NOMO-1 treated with DMSO at 0.1 percent for 48 hours (cell line): ENCODE measurements at regions not wholly inside any gene's neighbourhood (a gene's known extent, or its start where the extent isn't known, plus 50 kb on each side); places are given as distances from the start of the nearest gene placed in this dataset.

ENCODE experiments used
- DNase-seq: peaks from one replicate; lab custom pipeline; 2025; ENCODE audit not compliant: unreplicated experiment; lab: John Stamatoyannopoulos, UW

DNA sequence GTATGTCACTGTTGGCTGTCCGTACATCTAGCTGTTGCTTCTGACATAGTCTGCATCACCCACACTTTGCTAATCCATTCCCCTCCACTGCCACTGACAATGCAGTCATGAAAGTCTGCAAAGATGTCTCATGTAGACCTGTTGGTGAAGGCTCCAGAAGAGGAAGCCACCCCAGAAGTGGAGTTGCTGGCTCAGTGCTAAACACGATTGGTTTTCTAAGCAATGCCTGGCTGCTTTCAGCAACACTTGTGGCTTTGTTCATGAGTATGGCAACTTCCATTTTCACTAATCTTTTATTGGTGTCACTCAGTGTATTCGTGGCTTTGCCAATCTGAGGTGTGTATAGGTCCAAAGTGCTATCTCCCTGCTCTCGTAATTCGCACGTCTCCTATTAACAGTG is 288.1 kb downstream of the GADD45G start:
- DNase-seq: no peak

DNA sequence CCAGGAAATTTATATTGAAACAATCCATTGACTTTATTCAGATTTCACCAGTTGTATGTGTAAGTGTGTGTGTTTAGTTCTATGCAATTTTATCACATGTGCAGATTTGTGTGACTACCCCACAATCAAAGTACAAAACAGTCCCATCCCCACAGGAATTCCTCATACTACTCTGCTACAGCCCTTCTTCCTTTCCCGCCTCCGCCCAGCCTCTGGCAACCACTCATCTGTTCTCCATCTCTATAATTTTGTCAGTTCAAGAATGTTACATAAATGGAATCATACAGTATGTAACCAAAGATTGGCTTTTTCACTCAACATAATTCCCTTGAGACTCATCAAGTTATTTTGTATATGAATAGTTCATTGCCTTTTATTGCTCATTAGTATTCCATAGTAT is 289.1 kb downstream of the GADD45G start:
- DNase-seq: no peak

DNA sequence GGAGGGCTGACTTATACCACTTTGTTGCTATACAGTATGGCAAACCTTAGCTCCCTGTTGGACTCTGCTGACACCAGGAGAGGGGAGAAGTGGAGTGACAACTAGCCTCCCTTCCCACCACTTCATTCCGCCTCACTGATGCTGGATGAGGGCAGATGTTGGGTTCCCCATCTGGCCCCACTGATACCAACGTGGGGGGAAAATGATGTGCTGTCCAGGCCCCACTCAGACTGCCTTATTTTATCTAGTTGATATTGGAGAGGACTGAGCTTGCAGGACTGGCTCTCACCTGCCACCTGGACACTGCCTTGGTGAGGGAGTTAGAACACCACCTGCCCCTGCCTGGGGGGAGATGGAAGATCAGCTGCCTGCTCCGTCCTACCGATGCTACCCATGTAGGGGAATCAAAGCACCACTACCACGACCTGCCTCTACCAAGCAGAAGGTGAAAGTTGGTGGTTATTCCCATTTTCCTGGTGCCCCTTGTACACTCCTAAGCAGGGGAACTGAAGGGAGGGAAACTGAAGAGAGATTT is 292.1 kb downstream of the GADD45G start:
- DNase-seq: no peak

DNA sequence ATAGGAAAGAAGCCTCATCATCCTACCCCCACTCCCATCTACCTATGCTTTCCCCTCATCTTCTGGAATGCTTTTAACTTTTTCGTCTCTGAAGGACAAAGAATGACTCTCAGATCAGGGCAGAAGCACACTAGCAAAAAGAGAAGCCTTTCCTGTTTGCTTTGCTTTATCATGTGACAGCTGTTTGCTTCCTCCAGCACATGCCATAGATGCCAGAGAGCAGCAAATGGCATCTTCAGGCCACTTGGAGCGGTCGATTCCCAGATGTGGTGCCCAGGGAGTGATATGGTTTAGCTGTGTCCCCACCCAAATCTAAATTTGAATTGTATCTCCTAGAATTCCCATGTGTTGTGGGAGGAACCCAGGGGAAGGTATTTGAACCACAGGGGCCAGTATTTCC is 294.8 kb downstream of the GADD45G start:
- no peak for DNase-seq

DNA sequence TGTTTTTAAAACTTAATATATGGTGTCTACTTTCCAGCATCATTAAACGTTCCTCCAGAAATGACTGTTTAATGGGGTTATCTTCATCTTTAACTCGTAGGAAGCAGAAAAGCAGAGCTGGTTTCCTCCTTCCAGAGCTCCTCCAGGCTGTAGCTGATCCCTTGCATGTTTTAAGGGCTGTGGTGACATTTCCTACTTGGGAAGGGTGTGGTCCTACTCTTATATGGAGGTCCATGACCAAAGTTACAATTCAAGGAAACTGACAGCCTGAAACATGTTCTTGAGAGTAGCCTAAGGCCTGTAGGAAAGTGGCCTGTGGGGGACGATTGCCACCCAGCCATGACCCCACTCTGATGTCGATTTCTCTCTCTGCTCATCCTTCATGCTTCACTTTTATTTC is 297.1 kb downstream of the GADD45G start:
- DNase-seq: no peak

DNA sequence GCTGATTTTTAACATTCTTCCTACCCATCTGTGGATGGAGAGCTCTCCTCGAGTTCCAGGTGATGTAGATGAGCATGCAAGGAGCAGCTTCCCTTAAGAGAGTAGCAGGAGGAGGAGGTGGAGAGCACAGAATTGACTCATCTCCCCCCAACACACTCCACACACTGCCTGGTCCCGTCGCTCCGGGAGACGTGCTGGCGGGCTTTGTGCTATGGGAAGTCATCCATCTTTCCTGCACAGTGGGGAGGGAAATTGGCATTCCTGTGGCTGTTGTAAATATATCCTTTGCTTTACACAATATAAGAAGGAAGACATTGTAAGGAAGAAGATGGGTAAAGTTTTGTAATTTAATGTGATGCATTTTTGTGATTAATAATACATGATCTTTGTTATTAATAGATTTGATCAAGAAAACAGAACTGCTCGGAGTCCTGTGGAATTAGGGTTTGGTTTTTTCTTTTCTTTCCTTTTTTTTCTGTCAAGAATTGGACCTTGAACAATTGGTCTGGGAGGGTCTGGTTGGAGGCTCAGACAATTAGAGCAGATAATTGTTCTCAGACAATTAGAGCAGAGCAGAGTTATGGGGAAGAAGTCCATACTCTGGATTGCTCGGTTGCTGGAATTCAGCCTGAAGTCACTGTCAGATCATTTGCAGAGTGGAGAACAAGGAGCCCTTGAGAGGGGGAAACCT is 297.8 kb downstream of the GADD45G start:
- DNase-seq: no peak

DNA sequence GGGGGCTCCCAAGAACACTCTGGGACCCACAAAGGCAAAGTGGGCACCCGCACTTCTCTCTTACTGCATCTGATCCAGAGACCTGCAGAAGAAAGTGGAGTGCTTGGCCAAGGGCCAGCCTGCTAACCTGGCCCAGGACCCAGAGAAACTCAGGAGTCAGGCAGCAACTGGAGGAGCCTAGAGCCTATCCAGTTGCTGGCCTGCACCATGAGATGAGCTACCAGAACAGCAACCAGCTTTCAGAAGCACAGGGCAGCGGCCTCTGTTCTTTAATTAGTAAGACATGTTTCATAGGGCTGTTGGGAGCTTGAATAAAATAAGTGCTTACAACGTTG is 298.3 kb downstream of the GADD45G start:
- no peak for DNase-seq

DNA sequence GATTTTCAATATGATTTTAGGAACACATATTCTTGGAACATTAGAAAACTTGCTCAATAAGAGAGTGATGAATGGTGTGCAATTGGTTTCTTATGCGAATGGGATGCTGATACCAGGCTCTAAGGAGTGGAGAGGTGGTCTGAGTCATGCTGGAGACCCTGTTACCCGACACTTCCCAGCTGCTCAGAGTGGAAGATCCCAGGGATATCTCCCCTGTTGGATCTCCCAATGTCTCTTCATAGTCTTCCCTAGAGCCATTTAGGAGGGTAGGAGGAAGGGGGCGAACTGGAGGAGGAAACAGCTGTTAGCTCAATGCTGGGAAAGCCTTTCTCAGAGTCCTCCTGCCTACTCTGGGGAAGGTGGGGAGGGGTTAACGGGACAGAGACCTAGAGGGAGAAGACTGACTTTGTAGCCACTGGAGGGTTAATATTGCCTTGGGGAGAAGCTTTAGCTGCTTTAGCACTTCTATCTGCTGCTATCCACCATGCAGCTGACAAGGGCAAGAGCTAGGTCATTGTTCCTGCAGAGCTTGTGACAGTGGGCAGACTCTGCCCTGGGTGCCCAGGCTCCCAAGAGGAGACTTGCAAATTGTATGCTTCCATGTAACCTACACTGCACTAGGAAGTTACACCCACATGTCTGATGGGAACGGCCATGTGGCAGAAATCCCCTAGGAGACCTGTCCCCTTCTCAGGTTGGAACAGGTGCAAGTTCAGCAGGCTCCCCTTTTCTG is 301.0 kb downstream of the GADD45G start:
- DNase-seq: no peak

DNA sequence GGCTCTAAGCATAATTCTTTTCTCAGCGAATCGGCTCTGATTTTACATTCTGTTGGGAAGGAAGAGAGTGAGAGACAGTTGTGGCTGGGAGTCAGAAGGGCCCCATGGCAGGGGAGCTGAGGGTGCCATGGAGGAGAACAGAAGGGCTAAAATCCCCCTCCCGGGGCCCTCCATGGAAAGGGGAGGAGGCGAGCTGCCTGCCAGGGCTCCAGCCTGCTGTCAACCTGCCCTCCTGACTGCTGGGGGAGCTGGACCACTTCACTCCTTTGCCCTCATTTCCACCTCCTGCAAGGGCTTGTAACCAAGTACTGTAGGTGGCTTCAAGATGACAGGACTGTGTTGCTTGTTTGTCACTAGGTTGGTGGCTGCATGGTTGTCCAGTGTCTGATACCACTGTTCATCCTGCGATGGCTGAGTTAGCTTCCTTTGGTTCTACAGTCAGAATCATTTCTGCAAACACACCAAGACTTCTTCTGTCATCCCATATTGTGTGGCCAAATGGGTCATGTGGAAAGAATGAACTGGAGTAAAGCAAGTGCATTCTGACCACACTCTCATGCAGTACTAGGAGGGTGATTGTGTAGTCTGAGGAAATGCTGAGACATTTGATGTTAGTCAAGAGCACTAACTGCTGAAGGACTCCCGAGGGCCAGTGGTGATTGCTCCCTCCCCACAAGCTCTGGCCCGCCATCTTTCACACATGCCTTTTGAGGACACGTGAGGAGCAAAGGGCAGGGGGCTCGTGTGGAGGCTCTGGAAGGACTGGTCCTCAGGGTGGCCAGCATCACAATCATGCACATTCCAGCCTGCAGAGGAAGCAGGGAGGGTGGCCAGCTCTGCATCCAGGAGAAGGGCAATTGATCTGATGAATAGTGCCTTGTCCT is 307.2 kb downstream of the GADD45G start:
- no peak for DNase-seq

DNA sequence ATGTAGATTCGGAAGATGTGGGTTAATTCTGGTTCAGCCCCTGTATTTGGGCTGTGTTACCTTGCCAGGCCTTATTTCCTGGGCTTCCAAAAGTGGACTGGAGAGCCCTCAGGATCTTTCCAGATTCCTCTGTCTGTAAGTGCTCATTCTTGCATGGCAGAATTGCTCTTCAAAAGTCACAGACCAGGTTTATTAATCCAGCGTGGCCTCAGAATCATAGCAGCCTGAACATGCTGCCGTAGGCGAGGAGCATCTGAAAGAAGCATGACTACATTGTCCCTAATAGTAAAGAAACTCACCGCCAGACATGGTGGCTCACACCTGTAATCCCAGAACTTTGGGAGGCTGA is 307.8 kb downstream of the GADD45G start:
- DNase-seq: no peak

DNA sequence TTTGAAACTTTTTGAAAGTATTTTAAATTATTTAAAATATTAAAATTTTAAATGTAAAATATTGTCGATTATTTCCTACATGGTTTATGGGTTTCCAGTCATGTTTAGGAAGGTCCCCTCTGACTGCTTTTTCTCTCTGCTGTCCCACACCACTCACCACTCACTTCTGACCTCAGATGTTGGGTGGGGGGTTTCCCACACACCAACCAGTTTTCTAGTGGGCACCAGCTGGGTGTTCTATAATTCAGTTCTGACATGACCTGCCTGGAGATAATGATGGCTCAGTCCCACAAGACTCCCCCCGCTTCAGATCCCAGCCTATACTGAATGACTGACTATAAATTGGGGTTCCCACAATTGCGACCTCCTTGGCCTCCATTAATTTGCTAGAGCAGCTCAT is 310.4 kb downstream of the GADD45G start:
- no peak for DNase-seq

DNA sequence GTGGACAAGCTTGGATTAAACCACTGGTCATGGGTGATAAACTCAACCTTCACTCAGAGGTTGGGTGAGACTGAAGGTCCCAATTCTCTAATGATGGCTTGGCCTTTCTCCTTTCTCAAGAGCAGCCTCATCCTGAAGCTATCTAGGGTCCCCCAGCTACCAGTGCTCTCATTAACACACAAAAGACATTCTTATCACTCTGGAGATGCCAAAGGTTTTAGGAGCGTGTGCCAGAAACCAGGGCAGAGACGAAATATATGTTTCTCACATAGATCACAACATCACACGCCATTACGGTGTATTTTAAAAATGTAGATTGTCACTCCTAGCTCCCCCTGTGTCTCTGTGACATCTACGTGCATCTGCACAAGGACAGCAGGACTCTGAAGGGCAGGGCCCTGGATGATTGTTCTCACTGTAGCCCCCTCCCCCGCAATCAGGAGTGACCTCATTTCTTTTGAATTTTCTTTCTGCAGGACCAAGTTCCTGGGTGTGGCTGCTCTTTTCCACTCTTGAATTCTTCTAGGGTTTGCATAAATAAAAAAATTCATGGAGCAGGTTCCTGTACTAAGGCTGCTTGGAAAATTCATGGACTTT is 311.3 kb downstream of the GADD45G start:
- DNase-seq: no peak

DNA sequence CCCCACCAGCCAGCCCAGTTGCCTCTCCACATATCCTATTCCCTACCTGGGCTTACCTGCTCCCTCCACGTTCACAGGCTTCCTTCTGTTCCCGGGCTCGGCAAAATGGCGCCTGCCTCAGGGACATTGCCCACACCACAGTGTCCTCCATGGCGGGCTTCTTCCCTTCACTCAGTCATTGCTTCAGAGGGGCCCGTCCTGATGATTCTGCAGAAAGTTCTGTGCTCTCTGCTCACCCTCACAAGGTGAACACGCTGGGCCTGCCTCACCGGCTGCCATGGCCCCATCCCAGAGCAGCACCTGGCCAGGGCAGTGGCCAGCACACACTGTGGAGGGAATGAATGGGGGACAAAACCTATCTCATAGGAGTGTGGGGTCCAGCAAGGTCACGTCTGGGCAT is 313.0 kb downstream of the GADD45G start:
- no peak for DNase-seq

DNA sequence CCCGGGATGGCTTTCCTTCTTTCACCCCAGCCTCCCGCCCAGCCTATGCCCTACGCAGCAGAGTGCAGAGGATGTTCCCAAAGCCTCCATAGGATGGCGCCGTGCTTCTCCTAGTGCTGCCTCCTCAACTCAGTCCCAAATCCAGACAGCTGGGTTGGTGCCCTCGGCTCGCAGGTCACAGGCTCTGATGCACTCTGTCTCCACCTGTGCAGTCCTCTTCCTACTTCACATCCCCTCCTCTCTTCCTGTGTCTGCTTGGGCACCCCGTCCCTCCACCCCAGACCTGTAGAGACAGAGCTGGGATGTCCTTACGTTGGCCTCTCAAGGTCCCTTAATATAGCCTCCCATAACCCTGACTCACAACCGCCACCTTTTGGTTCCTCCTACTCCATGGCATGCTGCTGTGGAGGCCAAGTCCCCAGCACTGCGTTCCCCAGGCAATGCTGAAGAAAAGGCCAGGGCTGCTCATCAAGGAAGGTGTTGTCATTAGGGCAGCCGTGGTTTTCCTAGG is 314.4 kb downstream of the GADD45G start:
- peak; percentile 28 for DNase-seq

DNA sequence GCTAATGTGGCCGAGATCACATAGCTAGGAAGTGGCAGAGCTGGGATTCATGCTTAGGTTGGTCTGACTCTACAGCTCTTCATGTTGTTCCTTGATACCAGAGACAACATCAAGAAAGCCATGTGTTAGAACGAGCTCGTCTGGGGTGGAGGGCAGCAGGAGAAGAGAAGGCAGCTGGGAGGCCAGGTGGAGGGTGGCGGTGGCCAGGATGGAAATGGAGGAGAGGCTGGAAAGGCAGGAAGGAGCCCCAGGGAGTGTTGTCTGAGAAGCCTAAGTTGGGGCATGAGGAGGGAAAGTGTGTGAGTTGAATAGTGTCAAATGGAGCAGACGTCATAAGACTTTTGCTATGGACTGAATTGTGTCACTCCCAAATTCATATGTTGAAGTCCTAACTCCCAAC is 315.3 kb downstream of the GADD45G start:
- no peak for DNase-seq

DNA sequence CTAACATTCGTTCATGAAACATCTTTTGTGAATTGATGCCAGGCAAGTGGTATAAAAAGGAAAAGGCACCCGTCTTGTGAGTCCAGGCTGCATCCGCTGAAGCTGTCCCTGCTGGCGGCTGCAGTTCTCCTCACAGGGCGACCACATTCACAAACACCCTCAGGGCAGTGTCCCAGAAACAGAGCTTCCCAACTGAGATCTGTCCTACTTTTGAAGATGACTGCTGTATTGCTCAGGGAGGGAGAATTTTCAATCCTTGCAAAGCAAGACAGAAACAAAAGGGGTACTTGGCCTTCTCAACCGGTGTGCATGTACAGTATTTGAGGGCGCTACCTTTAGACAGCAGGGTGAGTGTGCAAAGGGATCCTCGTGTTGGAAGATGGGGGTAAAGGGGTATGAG is 316.1 kb downstream of the GADD45G start:
- DNase-seq: no peak

DNA sequence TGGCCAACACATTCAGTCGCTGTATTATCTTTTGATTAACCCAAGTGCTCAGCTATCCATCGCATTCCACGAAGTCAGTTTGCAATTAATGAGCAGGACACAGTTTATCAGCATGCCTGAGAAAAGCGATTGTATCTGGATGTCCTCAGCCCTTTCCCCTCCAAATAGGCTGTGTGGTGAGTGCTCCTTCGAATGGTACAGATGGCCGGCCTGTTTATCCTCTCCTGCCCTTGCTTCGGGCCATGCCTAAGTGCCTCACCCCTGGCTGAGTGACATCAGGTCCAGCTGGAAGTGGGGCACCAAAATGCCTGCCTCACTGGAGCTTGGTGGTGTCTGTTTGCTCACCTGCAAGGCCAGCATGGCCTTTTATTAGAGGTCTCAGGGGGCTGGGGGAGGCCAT is 317.3 kb downstream of the GADD45G start:
- DNase-seq: no peak

DNA sequence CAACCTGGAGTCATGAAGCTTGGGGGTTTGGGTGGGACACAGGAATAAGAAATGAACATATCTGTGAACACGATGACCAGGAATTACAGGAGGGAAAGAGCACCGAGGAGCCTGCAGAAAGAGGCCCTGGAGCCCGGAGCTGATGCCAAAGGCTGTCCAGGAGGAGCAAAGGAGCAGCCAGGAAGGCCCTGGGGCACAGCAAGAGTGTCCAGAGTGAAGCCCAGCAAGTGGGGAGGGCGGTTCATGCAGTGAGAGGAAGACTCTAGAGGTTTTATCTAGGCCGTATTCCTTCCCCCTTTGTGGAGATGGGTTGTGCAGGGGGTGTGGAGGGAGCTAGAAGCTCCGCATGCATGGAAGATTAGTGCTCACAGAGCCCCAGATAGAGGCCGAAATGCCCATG is 318.4 kb downstream of the GADD45G start:
- DNase-seq: no peak

DNA sequence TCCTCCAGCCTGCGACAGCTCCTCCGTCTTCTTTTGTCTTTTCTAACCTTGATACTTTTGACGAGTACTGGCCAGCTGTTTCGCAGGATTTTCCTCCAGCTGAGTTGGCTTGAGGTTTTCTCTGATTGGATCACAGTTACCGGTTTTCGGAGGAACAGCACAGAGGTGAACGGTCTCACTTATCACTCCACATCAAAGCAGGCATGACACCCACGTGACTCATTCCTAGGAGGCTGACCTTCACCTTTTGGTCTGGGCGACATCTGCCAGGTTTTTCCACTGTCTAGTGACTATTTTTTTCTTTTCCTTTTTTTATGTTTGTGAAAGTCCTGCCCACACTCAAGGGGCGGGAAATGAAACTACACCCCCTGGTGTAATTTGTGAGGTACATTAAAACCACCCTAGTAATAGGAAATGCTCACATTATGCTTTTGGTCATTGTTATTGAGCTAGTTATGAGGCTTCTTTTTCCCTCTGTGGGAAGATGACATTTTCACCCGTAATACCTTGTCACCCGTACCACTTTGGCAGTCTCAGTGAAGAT is 319.2 kb downstream of the GADD45G start:
- DNase-seq: peak; percentile 12

DNA sequence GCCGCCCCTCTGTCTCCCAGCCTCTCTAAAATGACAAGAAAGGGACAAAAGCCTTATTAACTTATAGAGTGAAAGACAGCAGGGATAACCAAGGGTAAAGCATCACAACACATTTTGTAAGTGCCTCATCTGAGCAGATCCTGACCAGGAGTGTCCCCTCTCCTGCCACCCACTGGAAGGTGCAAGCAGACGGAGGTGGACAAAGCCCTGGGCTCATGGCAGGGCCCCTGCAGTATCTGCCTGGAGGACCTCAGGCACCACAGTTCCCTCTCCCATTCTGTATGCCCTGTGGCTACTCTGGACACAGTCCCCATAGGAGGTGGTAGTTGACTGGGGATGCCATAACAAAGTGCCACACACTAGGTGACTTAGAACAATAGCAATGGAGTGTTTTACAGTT is 319.8 kb downstream of the GADD45G start:
- no peak for DNase-seq

DNA sequence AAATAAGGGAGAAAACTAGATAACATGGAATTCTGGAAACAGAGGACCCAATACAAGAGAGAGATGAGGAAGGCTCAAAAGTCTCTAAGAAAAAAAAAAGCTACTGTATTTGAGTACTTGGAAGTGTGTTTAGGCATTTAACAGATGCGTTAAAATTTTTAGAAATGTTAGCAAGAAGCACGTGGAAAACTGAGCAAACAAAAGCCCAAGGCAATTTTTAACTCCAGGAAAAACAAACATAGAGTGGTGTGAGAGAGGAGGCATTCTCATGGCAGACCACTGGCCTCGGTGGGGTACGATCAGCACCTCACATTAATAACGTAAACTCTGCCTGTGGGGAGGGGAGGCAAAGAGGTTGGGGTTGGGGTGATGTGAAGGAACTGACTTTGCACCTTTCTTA is 321.4 kb downstream of the GADD45G start:
- DNase-seq: no peak
